HL-60 (cell line): ENCODE measurements at regions not wholly inside any gene's neighbourhood (a gene's known extent, or its start where the extent isn't known, plus 50 kb on each side); places are given as distances from the start of the nearest gene placed in this dataset.
"Not testable (repeated sequence)": the region's sequence is repeated elsewhere in the genome, so short reads cannot be mapped to it uniquely, and the experiment has no call there.

Experiments
- DNase-seq, 2 experiments: peaks; one replicate each; pipeline ENCODE4 v3.0.0-alpha.2; 2010 to 2020; ENCODE audit warnings: low read depth in 1 of 2, low spot score in 1 of 2
- H3K27ac ChIP-seq: fragments of 250-450 bp; sonication (Bioruptor Pico); replicated peaks from 2 replicates; pipeline ENCODE4 v1.5.1; 2020; ENCODE audit warnings: mild to moderate bottlenecking, moderate library complexity
- H3K27me3 ChIP-seq: fragments of 250-450 bp; sonication (Bioruptor Pico); 2 replicates; pipeline ENCODE4 v1.5.1; 2021; ENCODE audit warnings: mild to moderate bottlenecking, moderate library complexity; ENCODE audit not compliant: insufficient read depth, poor library complexity, severe bottlenecking
- H3K4me3 ChIP-seq: replicated peaks from 2 replicates; pipeline ENCODE4 v1.5.1; 2011; ENCODE audit warnings: mild to moderate bottlenecking, control low read depth, low read length; ENCODE audit not compliant: insufficient read depth
- GABPA ChIP-seq: IDR thresholded peaks from 2 replicates; pipeline ENCODE4 v1.6.1; 2012; ENCODE audit warnings: low read depth
- POLR2AphosphoS5 ChIP-seq: IDR thresholded peaks from 2 replicates; pipeline ENCODE4 v1.6.1; 2012; ENCODE audit warnings: low read depth
- SPI1 ChIP-seq: IDR thresholded peaks from 2 replicates; pipeline ENCODE4 v1.6.1; 2012; ENCODE audit warnings: low read depth, mild to moderate bottlenecking, borderline replicate concordance
- TF ChIP-seq, protein P1 (sequence below): IDR thresholded peaks from 2 replicates; pipeline ENCODE4 v1.6.1; 2012; ENCODE audit warnings: low read depth; ENCODE audit not compliant: insufficient replicate concordance
- TF ChIP-seq, protein P2 (sequence below): IDR thresholded peaks from one replicate; pipeline ENCODE4 v1.5.1; 2011; ENCODE audit warnings: low read length, control low read depth, inconsistent platforms; ENCODE audit not compliant: insufficient read depth

DNA sequence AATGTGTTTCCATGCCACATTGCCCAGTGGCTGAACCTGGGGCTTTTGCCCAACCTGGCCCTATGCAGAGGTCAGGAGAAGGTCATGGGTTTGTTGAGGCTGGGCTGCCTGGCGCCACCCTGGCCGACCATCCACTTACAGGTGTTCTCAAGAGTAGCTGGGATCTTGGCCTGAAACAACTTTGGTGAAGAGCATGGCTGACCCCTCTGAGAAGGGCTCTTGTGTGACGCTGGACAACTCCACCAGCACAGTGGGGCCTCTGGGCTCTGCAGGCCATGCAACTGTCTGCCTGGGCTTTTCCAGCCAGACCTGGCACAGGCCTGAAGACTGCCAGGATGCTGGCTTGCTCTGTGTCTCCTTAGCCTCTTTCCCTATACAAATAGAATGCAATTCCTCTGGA, 76.4 kb upstream of the ZNG1B start:
- Histone ChIP-seq H3K27me3 (no peaks in the 10 kb centered on the region), H3K27ac (no peak overlapping the region), H3K4me3 (no peak overlapping the region)
- no peak for TF ChIP-seq GABPA
- no peak for TF ChIP-seq SPI1
- TF ChIP-seq, protein P1, sequence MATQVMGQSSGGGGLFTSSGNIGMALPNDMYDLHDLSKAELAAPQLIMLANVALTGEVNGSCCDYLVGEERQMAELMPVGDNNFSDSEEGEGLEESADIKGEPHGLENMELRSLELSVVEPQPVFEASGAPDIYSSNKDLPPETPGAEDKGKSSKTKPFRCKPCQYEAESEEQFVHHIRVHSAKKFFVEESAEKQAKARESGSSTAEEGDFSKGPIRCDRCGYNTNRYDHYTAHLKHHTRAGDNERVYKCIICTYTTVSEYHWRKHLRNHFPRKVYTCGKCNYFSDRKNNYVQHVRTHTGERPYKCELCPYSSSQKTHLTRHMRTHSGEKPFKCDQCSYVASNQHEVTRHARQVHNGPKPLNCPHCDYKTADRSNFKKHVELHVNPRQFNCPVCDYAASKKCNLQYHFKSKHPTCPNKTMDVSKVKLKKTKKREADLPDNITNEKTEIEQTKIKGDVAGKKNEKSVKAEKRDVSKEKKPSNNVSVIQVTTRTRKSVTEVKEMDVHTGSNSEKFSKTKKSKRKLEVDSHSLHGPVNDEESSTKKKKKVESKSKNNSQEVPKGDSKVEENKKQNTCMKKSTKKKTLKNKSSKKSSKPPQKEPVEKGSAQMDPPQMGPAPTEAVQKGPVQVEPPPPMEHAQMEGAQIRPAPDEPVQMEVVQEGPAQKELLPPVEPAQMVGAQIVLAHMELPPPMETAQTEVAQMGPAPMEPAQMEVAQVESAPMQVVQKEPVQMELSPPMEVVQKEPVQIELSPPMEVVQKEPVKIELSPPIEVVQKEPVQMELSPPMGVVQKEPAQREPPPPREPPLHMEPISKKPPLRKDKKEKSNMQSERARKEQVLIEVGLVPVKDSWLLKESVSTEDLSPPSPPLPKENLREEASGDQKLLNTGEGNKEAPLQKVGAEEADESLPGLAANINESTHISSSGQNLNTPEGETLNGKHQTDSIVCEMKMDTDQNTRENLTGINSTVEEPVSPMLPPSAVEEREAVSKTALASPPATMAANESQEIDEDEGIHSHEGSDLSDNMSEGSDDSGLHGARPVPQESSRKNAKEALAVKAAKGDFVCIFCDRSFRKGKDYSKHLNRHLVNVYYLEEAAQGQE, result no peak
- no peak for TF ChIP-seq POLR2AphosphoS5
- TF ChIP-seq, protein P2, sequence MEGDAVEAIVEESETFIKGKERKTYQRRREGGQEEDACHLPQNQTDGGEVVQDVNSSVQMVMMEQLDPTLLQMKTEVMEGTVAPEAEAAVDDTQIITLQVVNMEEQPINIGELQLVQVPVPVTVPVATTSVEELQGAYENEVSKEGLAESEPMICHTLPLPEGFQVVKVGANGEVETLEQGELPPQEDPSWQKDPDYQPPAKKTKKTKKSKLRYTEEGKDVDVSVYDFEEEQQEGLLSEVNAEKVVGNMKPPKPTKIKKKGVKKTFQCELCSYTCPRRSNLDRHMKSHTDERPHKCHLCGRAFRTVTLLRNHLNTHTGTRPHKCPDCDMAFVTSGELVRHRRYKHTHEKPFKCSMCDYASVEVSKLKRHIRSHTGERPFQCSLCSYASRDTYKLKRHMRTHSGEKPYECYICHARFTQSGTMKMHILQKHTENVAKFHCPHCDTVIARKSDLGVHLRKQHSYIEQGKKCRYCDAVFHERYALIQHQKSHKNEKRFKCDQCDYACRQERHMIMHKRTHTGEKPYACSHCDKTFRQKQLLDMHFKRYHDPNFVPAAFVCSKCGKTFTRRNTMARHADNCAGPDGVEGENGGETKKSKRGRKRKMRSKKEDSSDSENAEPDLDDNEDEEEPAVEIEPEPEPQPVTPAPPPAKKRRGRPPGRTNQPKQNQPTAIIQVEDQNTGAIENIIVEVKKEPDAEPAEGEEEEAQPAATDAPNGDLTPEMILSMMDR, result no peak
- no peak for DNase-seq

DNA sequence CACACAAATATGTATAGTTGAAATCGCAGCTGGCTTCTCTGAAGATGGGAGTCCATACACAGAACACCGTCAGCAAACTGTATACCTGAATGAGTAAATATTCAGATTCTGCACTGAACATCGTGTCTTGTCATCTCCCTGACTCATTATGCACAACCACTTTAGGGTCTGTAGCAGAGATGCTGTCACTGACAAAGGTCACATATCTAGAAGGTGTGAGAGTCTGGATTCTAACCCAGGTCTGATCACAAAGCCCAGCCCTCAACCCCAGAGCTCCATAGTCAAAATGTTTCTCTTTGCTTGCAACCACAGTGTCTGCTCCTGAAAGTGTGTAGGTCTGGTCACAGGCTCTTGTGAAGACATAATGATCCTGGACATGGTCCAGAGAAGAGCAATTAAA, 78.3 kb upstream of the PAX8 start:
- DNase-seq, result no peak
- H3K27me3 ChIP-seq, result no peaks in the 10 kb centered on the region
- H3K4me3 ChIP-seq, result no peak overlapping the region
- no peak for TF ChIP-seq POLR2AphosphoS5
- TF ChIP-seq, protein P2, result no peak
- no peak for TF ChIP-seq SPI1
- no peak for TF ChIP-seq GABPA
- no peak overlapping the region for H3K27ac ChIP-seq

DNA sequence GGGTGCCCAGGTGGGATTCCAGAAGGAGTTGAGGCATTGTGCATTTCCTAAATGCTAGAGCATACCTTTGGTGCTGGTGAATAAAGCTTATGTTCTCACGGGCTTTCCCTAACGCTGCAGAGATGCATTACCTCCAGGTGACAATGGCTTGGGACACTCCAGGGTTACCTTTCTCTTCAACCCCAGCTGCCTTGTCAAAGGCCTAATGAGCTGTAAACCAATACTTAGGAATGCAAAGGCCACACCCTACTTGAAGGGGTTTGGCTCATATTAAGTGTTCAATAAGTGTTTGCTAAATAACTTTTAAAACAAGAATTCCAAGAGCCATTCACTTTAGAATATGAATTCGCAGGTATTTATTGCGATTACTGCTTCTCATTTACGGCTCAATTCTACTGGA, 77.6 kb upstream of the PAX8 start:
- H3K27ac ChIP-seq, H3K27me3 ChIP-seq, DNase-seq, H3K4me3 ChIP-seq: not testable (repeated sequence)

DNA sequence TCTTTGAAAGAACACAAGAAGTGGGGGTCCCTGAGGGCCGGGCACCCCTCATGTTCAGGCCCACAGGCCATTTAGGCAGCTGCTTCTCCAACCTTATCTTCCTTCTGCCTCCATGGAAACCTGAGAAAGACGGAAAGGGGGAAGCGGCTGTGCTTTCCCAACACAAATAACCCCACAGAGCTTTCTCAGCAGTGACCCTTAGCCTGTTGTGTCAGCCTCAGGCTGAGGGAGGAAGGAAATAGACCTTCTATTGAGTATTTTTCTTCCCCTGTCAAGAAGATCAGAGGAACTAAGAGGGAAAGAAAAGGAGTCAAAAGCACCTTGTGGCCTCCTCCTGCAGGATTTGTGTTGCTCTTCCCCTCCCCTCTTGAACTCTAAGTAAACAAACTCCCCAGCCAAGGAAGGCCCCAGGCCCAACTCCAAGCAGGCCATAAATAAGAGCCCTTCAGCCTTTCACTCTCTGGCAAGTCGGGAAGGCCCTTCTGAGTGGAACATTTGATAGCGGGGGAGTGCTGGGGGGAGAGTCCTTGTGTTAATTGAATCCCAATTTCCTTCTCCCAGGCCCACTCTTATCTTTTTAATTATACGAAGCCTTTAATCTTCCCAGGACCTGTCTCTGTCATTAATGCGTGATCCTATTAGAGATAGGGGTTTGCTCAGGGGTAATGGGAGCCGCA, 76.8 kb upstream of the PAX8 start:
- not testable (repeated sequence) for H3K27me3 ChIP-seq, H3K27ac ChIP-seq, H3K4me3 ChIP-seq
- peak in 1 of 2 experiments; percentile 9 for DNase-seq

DNA sequence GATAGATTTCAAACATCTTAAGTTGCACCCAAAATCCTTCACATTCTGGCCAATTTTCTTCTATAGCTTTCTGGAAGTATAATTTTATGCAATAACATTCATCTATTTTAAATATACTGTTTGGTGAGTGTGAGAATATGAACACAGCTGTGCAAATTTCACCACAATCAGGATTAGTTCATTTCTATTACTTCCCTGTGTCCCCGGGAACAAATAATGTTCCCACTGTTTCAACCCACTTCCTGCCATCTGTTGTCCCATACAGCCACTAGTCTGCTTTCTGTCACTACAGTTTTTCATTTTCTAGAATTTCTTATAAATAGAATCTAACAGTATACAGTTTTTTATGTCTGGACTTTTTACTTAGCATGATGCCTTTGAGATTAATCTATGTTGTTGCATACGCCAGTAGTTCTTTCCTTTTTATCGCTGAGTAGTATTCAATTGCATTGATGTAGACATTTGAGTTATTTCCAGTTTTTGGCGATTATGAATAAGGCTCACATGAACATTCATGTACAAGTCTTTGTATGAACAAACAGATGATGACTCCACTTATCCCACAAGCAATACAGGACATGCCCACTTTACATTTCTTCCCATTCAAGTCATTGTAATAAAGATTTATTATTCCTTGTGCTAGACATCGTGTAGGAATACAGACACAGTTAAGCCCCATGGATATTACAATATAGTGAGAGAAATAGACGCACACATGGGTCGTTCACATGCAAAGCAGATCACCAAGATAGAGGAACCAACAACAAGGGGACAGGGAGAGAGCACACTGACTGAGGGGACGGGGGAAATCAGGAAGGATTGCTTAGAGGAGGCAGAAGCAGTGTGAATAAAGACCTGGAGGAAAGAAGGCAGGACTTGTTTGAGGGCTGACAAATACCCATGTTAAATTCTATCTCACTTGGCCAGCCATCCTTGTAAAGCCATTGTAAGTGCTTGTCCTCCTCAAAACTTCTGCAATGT, 72.9 kb upstream of the PAX8 start:
- TF ChIP-seq, protein P1, result no peak
- TF ChIP-seq, protein P2, result no peak
- no peak for TF ChIP-seq POLR2AphosphoS5
- no peak for TF ChIP-seq GABPA
- no peak for TF ChIP-seq SPI1
- H3K4me3 ChIP-seq, result no peak overlapping the region

DNA sequence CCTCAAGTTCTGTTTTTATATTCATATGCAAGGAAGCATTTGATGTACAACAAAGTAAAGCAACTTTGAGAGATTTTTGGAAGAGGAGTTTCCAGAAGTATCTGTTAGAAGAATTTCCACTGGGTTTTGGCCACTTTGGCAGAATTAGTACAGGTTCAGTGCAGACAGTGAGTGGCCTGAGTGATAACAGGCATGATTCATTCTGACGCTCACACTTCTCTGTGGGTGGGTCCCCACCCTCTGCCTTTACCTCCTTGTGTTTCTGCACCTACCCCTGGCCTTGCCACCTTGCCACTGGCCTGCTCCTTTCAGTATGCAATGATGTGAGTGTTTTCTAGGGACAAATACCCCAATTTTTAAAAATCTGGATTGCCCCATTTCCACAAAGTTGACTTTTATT, 65.1 kb upstream of the PAX8 start:
- not testable (repeated sequence) for H3K4me3 ChIP-seq, H3K27ac ChIP-seq, DNase-seq, H3K27me3 ChIP-seq

More for the DNA sequence above, 72.9 kb upstream of the PAX8 start:
- H3K27ac ChIP-seq, result no peak overlapping the region
- DNase-seq, result no peak
- no peaks in the 10 kb centered on the region for H3K27me3 ChIP-seq
